NCI-H524 treated with DMSO at 0.1 percent for 48 hours (cell line): ENCODE measurements at regions not wholly inside any gene's neighbourhood (a gene's known extent, or its start where the extent isn't known, plus 50 kb on each side); places are given as distances from the start of the nearest gene placed in this dataset.

Source experiments
- DNase-seq: peaks from one replicate; lab custom pipeline; 2025; lab: John Stamatoyannopoulos, UW

DNA sequence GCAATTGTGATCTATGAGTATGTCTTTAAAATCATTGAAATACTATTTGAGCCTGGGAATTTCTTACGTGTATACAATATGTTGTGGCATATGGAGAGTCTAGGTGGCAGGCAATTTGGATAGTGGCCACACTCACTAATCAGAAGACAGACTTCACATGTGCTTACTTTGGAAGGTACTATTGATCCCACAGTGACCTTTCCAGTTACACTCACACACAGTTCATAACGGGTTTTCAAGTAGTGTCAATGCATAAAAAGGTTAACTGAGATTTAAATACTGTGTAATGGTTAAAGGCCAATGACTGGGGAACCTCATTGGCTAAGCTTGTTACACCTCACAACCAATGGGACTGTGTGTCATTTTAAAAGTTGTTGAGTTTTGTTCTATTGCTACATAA is 783.2 kb downstream of the RPA4 start:
- no peak for DNase-seq

DNA sequence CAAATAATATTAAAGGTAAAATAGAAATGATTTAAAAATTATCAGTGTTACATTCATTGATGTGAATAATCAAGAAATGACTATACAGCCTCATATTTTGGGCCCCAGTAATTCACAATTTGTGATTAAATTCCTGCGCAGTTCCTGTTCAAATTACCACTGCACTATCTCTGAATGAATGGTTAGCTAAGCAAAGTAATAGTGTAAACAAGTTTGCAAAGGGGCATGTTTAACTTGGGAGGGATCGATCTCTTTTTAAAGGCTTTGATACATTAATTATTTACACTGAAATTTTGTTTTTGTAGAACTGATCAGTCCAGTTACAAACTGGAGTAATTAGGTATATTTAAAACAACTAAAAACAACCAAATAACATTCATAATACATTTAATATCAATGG is 784.4 kb downstream of the RPA4 start:
- DNase-seq: no peak

DNA sequence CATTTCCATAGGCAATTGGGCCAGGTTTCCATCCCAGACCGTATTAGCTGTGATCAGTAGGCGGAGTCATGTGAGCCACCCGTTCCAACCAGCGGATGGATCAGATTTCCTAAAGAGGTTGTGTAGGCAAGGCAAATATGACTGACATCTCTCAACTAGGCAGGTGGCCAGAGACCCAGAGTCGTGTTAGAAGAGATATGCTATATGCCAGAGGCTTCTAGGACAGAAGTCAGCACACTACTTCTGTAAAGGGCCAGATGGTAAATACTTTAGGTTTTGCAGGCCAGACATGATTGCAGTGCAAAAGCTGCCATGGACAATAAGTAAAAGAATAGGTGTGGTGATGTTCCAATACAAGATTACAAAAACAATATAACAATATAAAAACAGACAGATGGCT is 788.4 kb downstream of the RPA4 start:
- peak; percentile 97 for DNase-seq

DNA sequence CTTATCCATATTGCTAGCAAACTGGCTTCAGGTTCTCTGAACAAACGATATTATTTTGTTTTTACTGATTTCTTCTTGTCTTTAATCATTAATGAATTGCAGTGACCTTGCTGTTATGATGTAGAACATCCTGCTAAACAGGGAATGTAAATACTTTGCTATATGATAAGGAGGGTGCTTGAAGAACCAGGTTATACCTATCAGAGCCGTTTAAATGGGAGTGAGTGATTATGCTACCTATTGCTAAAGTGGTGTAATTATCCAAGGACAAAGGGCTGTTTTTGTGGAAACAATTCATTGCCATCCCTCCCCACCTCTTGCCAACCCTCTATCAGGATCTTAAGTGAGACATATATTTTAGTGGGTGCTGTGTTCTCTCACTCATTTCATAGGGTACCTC is 788.9 kb downstream of the RPA4 start:
- peak; percentile 68 for DNase-seq

DNA sequence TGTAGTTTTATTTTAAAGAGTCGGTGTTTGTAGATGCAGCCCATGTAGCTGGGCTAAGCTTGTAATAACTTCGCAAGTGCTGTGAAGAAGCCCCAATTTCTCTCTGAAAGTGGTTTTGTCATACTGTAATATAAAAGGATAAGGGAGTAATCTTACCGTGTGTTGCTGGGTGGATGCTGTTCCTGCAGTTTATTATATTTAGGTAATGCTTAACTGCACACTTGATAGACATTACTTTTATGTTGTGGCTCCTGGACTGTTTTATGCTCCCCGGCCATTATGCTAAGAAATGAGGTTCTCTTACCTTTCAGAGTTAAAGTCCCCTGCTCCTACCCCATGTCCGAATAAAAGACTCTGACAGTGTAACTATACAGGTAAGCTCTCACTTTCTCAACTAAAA is 789.4 kb downstream of the RPA4 start:
- no peak for DNase-seq

DNA sequence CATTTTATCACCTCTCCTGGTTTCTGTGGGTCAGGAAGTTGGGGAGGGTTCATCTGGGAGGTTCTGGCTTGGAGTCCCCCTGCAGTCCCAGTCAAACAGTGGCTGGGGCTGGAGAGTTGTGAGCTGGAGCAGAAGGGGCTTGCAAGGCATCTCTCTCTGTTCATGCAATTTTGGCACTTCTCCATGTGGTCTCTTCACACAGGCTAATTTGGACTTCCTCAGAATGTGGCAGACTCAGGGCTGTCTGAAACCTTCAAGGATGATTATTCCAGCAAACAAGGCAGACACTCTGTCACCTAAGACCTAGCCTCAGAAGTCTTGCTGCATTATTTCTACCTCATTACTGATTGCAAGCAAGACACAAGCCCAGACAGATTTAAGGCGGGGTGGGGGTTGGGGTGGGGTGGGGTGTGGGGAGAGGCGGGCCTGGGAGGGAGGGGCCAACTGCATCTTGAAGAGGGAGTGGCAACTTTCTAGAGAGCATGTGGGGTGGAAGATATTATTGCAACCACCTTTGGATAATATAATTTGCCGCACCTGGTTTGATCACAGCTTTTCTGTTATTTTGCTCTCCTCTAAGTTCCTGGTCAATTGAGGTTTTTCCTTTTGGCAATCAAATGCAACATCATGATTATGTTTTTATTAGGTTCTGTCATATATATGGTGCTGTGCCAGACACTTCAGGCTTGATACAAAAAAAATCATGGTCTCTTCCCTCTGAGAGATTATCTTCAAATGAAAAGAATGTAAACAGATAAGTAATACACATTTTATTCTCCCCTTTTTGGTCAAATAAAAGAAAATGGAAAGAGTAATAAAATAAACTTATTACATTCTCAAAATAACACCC is 799.5 kb downstream of the RPA4 start:
- DNase-seq: no peak

DNA sequence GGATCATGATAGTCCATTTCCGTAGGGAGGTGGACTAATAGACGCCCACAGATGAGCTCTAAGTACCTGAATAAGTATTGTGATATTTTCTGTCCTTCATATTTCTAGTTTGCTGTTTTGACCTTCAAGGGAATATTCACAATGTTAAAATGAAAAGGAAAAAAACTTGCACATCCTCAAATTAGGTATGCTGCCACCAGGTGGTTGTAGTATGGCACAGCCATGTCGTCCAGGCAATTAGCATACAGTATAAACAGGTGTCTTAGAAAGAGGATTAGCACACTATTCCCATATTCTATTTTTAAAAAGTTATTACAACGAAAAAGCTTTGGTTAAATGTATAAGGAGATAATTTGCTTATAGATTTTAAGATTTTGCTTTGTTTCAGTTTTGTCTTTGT is 802.0 kb downstream of the RPA4 start:
- DNase-seq: peak; percentile 22

DNA sequence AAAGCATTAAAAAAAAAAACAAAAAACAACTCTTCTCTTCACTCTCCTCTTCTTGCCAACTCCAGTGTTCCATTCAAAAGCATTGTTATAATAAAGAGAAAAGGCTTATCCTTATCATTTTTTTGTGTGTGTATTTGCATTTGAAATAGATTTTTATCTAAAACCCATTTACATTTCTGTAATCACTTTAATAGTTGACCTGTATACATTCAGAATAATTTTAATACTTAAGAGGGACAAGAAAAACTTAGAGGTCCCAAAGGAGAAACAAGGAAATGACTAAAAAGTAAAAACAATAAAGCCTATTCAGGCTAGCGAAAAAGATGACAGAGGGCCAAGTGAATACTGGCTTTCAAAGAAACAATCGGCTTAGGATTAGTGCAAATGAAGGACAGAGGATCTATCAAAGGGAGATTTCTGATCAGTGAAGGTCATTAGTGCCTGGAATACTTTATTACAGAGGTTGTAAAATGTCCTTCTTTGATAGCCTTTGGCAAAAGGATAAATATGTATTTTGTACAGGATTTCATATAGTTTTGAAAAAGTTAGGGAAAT is 808.3 kb downstream of the RPA4 start:
- DNase-seq: no peak

DNA sequence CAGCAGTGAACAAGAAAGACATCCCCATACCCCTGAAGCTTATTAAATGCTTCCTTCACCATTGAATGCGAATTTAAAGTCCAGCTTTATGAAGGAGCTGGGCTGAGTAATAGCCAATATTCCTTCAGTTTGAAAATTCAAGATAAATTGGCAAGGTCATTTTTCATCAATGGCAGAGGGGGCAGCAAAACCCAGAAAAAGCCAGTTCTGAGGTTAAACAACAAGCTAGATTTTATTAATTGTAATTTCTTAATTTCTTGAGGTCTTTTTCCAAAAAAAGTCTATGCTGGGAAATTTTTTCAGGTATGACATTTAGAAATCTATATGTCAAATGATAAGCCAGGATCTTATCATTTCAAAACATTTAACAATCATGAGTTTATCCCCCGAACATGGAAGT is 808.9 kb downstream of the RPA4 start:
- DNase-seq: no peak

DNA sequence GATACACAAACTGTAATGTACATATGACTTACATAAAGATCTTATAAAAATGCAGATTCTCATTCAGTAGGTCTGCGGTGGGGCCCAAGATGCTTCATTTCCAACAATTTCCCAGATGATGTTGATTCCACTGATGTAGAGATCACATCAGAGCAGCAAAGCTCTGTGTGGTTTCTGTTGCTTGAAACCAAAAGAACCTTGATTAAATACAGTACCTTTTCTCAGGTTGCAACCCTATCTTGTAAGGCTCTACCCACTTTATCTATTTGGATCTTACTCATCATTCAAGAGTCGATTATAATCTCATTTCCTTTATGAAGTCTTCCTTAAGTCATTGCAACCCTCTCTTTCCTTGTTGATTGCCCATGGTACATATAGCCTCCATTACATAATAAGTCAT is 816.8 kb downstream of the RPA4 start:
- DNase-seq: no peak

DNA sequence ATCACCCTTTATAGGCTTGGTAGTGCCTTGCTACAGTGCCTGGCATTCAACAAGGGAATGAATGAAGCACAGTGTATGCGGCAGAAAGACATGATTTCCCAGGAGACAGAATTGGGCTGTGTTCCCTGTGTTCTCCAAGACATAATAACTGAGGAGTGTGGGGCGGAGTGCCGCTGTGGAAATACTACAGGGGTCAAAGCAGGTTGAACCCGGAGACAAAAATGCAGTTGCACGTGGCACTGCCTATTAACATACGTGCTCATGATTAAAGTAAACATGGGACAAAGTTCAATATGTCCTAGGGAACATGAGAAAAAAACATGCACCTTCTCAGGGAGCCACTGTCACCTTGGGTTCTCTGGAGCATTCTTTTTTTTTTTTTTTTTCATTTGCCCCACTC is 820.8 kb downstream of the RPA4 start:
- no peak for DNase-seq

DNA sequence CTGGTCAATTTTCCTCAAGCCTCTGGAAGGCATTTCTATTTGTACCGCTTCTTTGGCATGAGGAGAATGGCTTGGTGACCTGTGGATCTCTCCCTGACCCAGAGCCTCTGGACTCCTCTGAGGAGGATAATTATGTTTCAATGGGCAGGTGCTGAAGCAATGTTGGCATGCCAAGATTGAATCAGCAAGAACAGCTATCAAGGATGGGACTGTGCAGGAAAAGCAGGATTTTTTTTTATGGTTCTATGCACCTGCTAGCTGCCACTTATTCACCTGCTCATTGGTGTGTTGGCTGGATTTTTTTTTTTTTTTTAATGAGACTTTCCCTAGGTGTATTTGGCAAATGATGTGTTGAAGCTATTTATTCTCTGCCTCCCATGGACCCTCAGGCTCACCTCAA is 821.2 kb downstream of the RPA4 start:
- DNase-seq: no peak

DNA sequence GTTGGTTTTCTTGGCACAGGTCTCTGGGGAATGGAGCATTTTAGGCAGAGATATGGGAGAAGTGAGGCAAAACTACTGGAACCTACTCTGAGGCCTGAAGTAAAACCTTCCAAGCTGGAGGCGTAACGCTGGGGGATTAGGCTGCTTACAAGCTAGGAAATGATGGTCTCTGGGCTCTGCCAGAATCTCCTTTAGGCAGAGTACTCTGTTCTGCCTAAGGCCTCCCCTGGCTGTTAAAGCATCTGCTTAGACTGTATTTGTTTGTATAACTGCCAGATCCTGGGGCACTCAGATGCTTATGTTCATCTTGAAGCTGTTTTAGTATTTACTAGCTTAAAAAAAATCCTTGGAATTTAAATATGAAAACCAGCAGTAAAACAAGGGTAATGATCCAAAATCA is 822.2 kb downstream of the RPA4 start:
- DNase-seq: peak; percentile 50

DNA sequence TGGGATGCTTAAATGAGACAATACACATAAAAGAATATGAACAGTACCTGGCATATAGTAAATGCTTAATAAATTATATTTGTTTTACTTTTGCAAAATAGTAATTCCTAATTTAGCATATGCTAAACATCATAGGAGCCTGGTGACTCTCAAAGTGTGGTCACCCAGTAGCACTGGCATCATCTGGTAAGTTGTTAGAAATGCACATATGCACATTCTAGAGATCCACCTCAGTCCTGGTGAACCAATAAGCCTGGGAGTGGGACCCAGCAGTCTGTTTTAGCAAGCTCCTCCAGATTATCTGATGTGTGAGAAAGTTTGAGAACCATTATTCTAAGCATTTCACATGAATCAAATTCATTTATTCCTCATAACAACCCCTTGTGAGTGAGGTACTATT is 830.4 kb downstream of the RPA4 start:
- no peak for DNase-seq

DNA sequence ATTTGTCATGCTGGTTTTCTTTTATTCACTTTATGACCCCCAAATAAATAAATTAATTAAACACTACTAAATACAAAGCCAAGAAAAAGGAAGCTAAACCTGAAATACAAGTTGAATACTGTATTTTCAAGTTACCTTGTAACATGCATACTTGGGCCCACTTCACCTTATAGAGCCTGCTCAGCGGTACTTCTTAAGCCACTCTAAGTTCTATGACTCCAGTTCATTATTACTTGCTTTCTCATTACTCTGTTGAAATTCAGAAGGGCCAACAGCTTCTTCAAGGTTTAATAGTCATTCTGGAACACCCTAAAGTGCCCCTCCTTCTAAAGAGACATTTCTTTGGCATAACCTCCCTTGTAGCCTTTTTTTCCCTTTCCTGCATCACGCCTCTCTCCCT is 844.5 kb downstream of the RPA4 start:
- DNase-seq: no peak

DNA sequence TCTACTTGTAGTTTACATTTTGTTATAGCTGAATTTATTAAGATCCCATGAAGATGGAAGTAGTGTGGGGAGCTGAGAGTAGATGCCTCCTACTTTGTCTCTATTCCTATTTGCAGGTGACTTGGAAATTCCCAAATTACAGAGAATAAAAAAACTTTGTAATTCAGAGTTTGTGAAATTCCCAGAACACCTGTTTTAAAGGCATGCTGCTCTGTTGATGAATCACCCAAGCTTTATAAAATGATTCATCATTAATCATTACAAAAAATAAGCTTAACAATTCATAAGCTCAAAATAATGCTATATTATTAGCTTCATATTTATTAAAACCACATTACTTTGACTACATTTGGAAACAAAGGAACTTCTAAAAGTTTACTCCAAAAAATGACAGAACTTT is 856.3 kb downstream of the RPA4 start:
- no peak for DNase-seq

DNA sequence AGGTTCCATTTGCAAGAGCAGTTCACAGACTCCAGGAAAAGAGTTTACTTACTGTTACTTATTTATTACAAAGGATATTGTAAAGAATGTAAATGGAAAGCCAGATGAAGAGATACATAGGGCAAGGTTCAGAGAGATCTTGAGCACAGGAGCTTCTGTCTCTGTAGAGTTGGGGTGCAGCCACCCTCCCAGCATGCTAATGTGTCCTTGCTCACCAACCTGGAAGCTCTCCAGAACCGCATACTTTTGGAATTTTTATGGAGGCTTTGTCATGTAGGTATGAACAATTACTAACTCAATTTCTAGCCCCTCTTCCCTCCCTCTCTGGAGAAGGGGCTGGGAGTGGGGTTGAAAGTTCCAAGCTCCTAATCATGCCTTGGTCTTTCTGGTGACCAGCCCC is 857.2 kb downstream of the RPA4 start:
- no peak for DNase-seq

DNA sequence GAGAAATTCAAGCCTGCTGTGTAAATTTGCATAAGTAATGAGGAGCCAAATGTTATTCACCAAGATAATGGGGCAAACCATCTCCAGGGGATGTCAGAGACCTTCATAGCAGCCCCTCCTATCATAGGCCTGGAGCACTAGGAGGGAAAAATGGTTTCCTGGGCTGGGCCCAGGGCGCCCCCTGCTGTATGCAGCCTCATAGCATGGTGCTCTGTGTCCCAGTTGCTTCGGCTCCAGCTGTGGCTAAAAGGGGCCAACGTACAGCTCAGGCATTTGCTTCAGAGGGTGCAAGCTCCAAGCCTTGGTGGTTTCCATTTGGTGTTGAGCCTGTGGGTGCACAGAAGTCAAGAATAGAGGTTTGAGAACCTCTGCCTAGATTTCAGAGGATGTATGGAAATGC is 859.3 kb downstream of the RPA4 start:
- no peak for DNase-seq

DNA sequence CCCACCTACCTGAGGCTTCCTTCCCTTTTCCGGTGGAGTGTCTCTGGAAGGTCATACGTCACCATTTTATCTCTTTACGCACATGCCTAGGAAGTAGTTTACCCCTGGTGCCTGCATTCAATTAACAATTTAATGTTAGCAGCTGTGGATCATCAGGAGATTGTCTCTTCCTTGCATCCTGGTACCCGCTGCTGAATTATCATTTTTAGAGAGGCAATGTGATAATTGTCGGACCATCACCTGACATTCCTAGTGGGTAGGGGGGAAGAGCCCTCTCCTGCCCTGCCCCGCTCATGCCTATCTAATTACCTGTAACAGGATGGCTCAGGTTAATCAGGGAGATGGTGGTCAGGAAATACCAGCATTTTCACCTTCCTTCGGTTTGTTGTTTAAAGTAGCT is 863.6 kb downstream of the RPA4 start:
- DNase-seq: no peak

DNA sequence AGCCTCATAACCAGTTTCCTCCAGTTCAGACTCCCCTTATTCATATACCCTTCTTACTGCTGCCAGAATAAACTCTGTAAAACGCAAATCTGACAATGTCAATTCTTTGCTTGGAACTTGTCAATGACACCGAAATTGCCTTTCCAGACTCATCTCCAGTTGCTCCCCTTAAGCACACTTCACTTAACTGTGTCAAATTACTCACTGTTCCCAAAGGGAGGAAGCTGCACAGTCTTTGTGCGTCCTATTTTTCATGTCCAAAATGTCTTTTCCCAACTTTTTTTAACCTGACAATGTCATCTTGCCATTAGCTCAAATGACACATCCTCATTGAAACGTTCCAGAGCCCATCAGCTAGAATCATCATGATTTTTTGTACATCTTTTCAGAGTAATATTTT is 867.3 kb downstream of the RPA4 start:
- no peak for DNase-seq

DNA sequence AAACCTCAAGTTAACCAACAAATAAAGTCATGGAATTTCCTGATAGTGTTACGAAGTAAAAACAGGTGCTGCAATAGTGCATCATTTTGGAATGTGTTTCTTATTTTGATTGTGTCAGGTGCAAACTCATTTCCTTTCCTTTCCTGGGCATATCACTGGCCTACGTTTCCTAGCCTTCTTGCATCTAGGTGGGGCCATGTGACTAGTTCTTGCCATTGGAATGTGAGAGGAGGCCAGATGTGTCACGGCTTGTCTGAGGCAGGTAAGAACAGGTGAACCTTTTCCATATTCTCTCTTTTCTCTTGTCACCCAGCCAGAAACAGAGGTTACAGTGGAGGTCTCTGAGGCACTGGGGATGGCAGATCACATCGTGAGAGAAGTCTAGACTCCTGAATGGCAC is 868.0 kb downstream of the RPA4 start:
- DNase-seq: no peak

DNA sequence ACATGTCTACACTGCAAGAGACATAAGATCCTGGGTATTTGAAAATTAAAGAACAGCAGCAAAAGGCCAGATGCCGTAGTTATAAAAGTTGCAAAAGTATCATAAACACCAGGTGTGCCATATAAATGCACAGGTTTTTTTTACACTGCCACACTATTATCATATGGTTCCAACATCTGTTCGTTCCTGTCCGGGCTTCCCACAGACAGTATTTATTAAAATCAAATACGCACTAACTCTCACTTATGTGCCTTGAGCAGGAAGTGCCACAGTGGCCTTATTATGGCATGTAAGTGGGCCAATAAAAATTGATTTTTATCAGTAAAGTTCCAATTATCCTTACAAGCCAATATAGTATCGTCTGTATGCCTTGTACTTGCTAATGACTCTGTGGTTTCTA is 873.2 kb downstream of the RPA4 start:
- peak; percentile 92 for DNase-seq

DNA sequence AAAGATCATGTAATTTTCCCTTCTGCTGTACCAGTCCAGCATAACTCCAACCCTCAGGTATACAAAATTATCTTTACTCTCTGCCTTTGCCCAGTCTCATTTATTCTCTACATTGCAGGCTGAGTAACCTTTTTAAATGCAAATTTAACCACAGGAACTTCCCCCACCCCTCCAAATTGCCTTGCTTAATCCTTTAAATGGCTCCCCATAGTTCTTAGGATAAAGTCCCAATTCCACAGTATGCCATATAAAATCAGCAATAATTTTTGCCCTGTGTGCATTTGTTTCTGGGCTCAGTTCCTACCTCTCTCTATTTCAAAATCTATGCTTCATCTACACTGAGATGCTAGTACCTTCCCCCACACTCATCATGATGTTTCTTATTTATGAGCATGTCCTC is 879.7 kb downstream of the RPA4 start:
- no peak for DNase-seq

DNA sequence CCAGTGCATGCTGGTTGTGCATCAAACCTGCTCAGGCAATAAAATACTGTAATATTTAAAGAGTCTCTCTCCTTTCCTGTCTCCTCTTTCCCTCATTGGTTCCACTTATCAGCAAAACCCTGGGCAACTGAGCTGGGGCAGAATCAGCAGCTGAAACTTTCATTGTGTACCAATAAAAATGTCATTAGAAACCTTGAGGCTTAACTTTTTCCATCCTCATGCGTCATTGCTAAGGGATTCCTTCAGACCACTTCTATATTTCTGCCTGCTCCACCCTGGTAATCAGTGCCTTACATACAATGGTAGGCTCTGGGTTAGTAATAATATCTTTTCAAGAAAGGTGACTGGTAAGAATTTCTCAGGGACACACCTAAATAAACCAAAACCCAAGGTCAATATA is 880.3 kb downstream of the RPA4 start:
- no peak for DNase-seq
